HG03558 (cell line): ENCODE measurements at regions not wholly inside any gene's neighbourhood (a gene's known extent, or its start where the extent isn't known, plus 50 kb on each side); places are given as distances from the start of the nearest gene placed in this dataset.

Experiments used
- ATAC-seq: cut with Tn5 transposase; IDR thresholded peaks from one replicate; pipeline ENCODE4 v1.9.1; 2021; ENCODE audit warnings: moderate number of reproducible peaks; ENCODE audit not compliant: unreplicated experiment; ENCODE audit errors: extremely low read depth

GRCh38 chr5:2311851-2312250, 429.1 kb upstream of the IRX4 start:
- no peak for ATAC-seq

- ATAC-seq = no peak
Measured at GRCh38 chr5:2310946-2311345, 428.2 kb upstream of the IRX4 start.

- no peak for ATAC-seq
Measured at GRCh38 chr5:2307631-2308030, 424.9 kb upstream of the IRX4 start.

- ATAC-seq = no peak
Measured at GRCh38 chr5:2306711-2307110, 424.0 kb upstream of the IRX4 start.

- no peak for ATAC-seq
Measured at GRCh38 chr5:2303431-2304100, 420.8 kb upstream of the IRX4 start.

- ATAC-seq = no peak
Measured at GRCh38 chr5:2302169-2302568, 419.4 kb upstream of the IRX4 start.

GRCh38 chr5:2300861-2301574, 418.3 kb upstream of the IRX4 start:
- no peak for ATAC-seq

GRCh38 chr5:2300421-2300820, 417.7 kb upstream of the IRX4 start:
- ATAC-seq = no peak

- no peak for ATAC-seq
Measured at GRCh38 chr5:2299388-2300220, 416.9 kb upstream of the IRX4 start.

- no peak for ATAC-seq
Measured at GRCh38 chr5:2298781-2299180, 416.1 kb upstream of the IRX4 start.

- ATAC-seq = no peak
Measured at GRCh38 chr5:2297991-2298390, 415.3 kb upstream of the IRX4 start.

GRCh38 chr5:2295476-2295875, 412.8 kb upstream of the IRX4 start:
- no peak for ATAC-seq

- no peak for ATAC-seq
Measured at GRCh38 chr5:2293906-2294305, 411.2 kb upstream of the IRX4 start.

- ATAC-seq = no peak
Measured at GRCh38 chr5:2291146-2291840, 408.6 kb upstream of the IRX4 start.

- no peak for ATAC-seq
Measured at GRCh38 chr5:2289380-2289779, 406.7 kb upstream of the IRX4 start.

- no peak for ATAC-seq
Measured at GRCh38 chr5:2288968-2289367, 406.2 kb upstream of the IRX4 start.

- ATAC-seq = no peak
Measured at GRCh38 chr5:2288466-2288865, 405.7 kb upstream of the IRX4 start.

GRCh38 chr5:2286250-2286649, 403.5 kb upstream of the IRX4 start:
- no peak for ATAC-seq

- ATAC-seq = no peak
Measured at GRCh38 chr5:2284678-2285077, 402.0 kb upstream of the IRX4 start.

- ATAC-seq = no peak
Measured at GRCh38 chr5:2283481-2284045, 400.8 kb upstream of the IRX4 start.
